NB4 (cell line): ENCODE measurements at regions not wholly inside any gene's neighbourhood (a gene's known extent, or its start where the extent isn't known, plus 50 kb on each side); places are given as distances from the start of the nearest gene placed in this dataset.

Source experiments
- MYC ChIP-seq: IDR thresholded peaks from 2 replicates; pipeline ENCODE4 v1.6.1; 2011; ENCODE audit warnings: low read depth, low read length
- TF ChIP-seq, protein P1 (sequence below): IDR thresholded peaks from 2 replicates; pipeline ENCODE4 v1.6.1; 2011; ENCODE audit warnings: low read depth, low read length

DNA sequence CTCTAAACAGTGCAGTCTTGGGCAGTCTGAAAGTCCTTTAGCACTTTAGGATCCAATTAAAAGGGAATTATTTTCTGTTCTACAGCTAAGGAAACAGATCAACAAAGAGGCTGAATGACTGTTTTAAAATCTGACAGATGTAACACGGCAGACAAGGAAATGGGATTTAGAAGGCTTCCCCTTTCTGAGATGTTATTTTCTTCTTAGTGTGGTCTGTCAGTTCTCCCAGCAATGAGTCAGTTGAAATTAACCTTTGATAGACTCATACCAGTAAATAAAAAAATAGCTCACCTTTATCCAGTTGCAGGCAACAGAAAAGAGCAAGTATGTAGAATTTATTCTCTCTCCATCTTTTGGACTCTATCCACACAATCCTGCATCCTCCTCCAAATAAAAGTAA is 98.1 kb downstream of the NEDD1 start:
- TF ChIP-seq, protein P1, sequence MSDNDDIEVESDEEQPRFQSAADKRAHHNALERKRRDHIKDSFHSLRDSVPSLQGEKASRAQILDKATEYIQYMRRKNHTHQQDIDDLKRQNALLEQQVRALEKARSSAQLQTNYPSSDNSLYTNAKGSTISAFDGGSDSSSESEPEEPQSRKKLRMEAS, result no peak
- TF ChIP-seq MYC, result no peak
